Esophagus muscularis mucosa (tissue), 4 donors: ENCODE measurements at regions not wholly inside any gene's neighbourhood (a gene's known extent, or its start where the extent isn't known, plus 50 kb on each side); places are given as distances from the start of the nearest gene placed in this dataset.

Experiments
- DNase-seq: peaks from one replicate; pipeline ENCODE4 v3.0.0-alpha.2; 2017; ENCODE audit errors: extremely low spot score
- H3K27ac ChIP-seq, 4 donors: fragments of 200-600 bp; sonication (generic); replicated peaks in 1 of 4; 1 replicate in 3 of 4; 2 replicates in 1 of 4; pipeline ENCODE4 v1.5.1; 2016 to 2019; ENCODE audit warnings: mild to moderate bottlenecking in 1 of 4
- H3K27me3 ChIP-seq, 4 donors: fragments of 200-600 bp; sonication (generic); one replicate each; pipeline versions ENCODE4 v1.5.1 to v1.6.0; 2016 to 2019
- H3K36me3 ChIP-seq, 4 donors: fragments of 200-600 bp; sonication (generic); one replicate each; pipeline ENCODE4 v1.5.1; 2016 to 2019
- H3K4me1 ChIP-seq, 4 donors: fragments of 200-600 bp; sonication (generic); one replicate each; pipeline ENCODE4 v1.5.1; 2016 to 2019
- H3K4me3 ChIP-seq, 4 donors: fragments of 200-600 bp; sonication (generic); 1 replicate in 2 of 4; 2 replicates in 2 of 4; pipeline ENCODE4 v1.5.1; 2016 to 2019; ENCODE audit warnings: mild to moderate bottlenecking in 4 of 4, moderate library complexity in 1 of 4
- H3K9me3 ChIP-seq, 4 donors: fragments of 200-600 bp; sonication (generic); 1 replicate in 3 of 4; 2 replicates in 1 of 4; pipeline ENCODE4 v1.5.1; 2016 to 2019
- CTCF ChIP-seq, 3 experiments: fragments of 200-600 bp in 2 of 3; fragments of 450-650 bp in 1 of 3; sonication (generic) in 2 of 3; IDR thresholded peaks; one replicate each; pipeline ENCODE4 v1.5.1; 2017 to 2019; ENCODE audit warnings: antibody characterized with exemption in 3 of 3, mild to moderate bottlenecking in 2 of 3, moderate library complexity in 1 of 3
- EP300 ChIP-seq: sonication (generic); formaldehyde crosslinking; IDR thresholded peaks from one replicate; pipeline ENCODE4 v1.6.1; 2017; ENCODE audit warnings: antibody characterized with exemption
- POLR2A ChIP-seq: fragments of 450-650 bp; IDR thresholded peaks from one replicate; pipeline ENCODE4 v1.6.1; 2017; ENCODE audit warnings: antibody characterized with exemption, moderate library complexity, mild to moderate bottlenecking, low read depth
- POLR2AphosphoS5 ChIP-seq, 2 donors: sonication (generic); formaldehyde crosslinking; IDR thresholded peaks; one replicate each; pipeline ENCODE4 v1.6.1; 2017; ENCODE audit warnings: antibody characterized with exemption in 2 of 2
- WGBS: methylation state at CpG from one replicate; pipeline ENCODE4 v1.1.5; 2018; 5-methylcytosine and 5-hydroxymethylcytosine counted together
- intact Hi-C: fragments of 100-400 bp; cut with DNase I; formaldehyde crosslinking; loops from one replicate; pipeline ENCODE4 v1.15.1; 2023

- WGBS = 83% methylated on average over 2 of the region's 2 CpGs
- no peak overlapping the region for H3K27ac ChIP-seq
- DNase-seq = no peak
These were observed 254.4 kb downstream of the SLC16A7 start for GRCh38 chr12:59850268-59850667.

GRCh38 chr12:59858508-59859170 is 262.8 kb downstream of the SLC16A7 start:
- intact Hi-C loops = no loop called here
- no peak for DNase-seq
- TF ChIP-seq POLR2AphosphoS5 (IDR thresholded peaks at IDR 0.05) (no peak), CTCF (IDR thresholded peaks at IDR 0.05) (no peak), EP300 (no peak), POLR2A (no peak)
- 69% methylated on average over 2 of the region's 2 CpGs for WGBS
- Histone ChIP-seq H3K27me3 (no peaks in the 10 kb centered on the region), H3K36me3 (no peaks in the 10 kb centered on the region), H3K9me3 (no peaks in the 10 kb centered on the region), H3K27ac (no peak overlapping the region), H3K4me3 (no peak overlapping the region), H3K4me1 (no peaks in the 10 kb centered on the region)

More at GRCh38 chr12:59850268-59850667, 254.4 kb downstream of the SLC16A7 start:
- intact Hi-C loops = no loop called here
- Histone ChIP-seq H3K36me3 (no peaks in the 10 kb centered on the region), H3K9me3 (no peaks in the 10 kb centered on the region), H3K27me3 (no peaks in the 10 kb centered on the region), H3K4me3 (no peak overlapping the region), H3K4me1 (no peaks in the 10 kb centered on the region)
- no peak for TF ChIP-seq POLR2AphosphoS5 (IDR thresholded peaks at IDR 0.05)
- no peak for TF ChIP-seq CTCF (IDR thresholded peaks at IDR 0.05)
- TF ChIP-seq POLR2A = no peak
- TF ChIP-seq EP300 = no peak

GRCh38 chr12:59859171-59859510 is 263.3 kb downstream of the SLC16A7 start:
- no peaks in the 10 kb centered on the region for H3K36me3 ChIP-seq
- no peaks in the 10 kb centered on the region for H3K9me3 ChIP-seq
- DNase-seq = no peak
- no peak overlapping the region for H3K4me3 ChIP-seq
- H3K27me3 ChIP-seq = no peaks in the 10 kb centered on the region
- H3K27ac ChIP-seq = no peak overlapping the region
- TF ChIP-seq POLR2AphosphoS5 (IDR thresholded peaks at IDR 0.05) = no peak
- no peak for TF ChIP-seq CTCF (IDR thresholded peaks at IDR 0.05)
- TF ChIP-seq POLR2A = no peak
- no peak for TF ChIP-seq EP300
- 86% methylated on average over 1 of the region's 1 CpG for WGBS
- H3K4me1 ChIP-seq = no peaks in the 10 kb centered on the region
- intact Hi-C loops = no loop called here

GRCh38 chr12:59861635-59862034 is 265.8 kb downstream of the SLC16A7 start:
- H3K4me1 ChIP-seq = no peaks in the 10 kb centered on the region
- 76% methylated on average over 3 of the region's 3 CpGs for WGBS
- intact Hi-C loops = no loop called here
- no peak overlapping the region for H3K27ac ChIP-seq
- no peak overlapping the region for H3K4me3 ChIP-seq
- TF ChIP-seq CTCF (IDR thresholded peaks at IDR 0.05) (no peak), POLR2A (no peak), POLR2AphosphoS5 (IDR thresholded peaks at IDR 0.05) (no peak), EP300 (no peak)
- no peak for DNase-seq
- H3K27me3 ChIP-seq = no peaks in the 10 kb centered on the region
- no peaks in the 10 kb centered on the region for H3K36me3 ChIP-seq
- H3K9me3 ChIP-seq = no peaks in the 10 kb centered on the region

- intact Hi-C loops = no loop called here
- no peak for TF ChIP-seq POLR2A
- TF ChIP-seq POLR2AphosphoS5 (IDR thresholded peaks at IDR 0.05) = no peak
- no peak for TF ChIP-seq CTCF (IDR thresholded peaks at IDR 0.05)
- TF ChIP-seq EP300 = no peak
- H3K27me3 ChIP-seq = no peaks in the 10 kb centered on the region
- no peaks in the 10 kb centered on the region for H3K4me1 ChIP-seq
- 84% methylated on average over 1 of the region's 1 CpG for WGBS
- no peaks in the 10 kb centered on the region for H3K9me3 ChIP-seq
- no peak overlapping the region for H3K27ac ChIP-seq
- no peak for DNase-seq
- H3K36me3 ChIP-seq = no peaks in the 10 kb centered on the region
- no peak overlapping the region for H3K4me3 ChIP-seq
These were observed 271.2 kb downstream of the SLC16A7 start for GRCh38 chr12:59867055-59867454.
